ENCODE measurements at regions not wholly inside any gene's neighbourhood (a gene's known extent, or its start where the extent isn't known, plus 50 kb on each side); places are given as distances from the start of the nearest gene placed in this dataset.

DNA sequence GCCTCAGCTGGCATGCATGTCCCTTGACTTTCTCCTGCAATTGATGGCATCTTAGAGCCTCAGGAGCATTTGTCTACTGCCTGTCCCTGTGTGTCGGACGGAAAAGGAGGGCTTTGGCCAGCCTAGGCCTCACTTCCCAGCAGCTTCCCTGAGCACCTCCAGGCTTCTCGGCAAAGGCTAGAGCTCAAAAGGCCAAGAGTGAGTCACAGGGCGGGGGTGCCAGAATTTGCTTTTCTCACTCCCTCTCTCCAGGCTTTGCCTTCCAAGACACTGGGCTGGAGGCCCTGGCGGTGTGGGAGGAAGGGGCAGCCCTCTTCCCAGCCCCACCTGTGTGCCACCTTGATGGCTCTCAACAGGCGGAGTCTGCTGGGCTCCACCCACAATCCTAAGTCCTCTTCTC is 107.3 kb upstream of the MAF start:
- H3K27me3 Mint-ChIP-seq (ENCODE audit: low read depth), result no peaks in the 10 kb centered on the region
- H3K27ac Mint-ChIP-seq, result no peak overlapping the region
- TF ChIP-seq CTCF (IDR thresholded peaks at IDR 0.05; ENCODE audit: unreplicated experiment in 3 of 3), result no peak
- no peaks in the 10 kb centered on the region for H3K36me3 Mint-ChIP-seq (ENCODE audit: low read depth)
- no peak overlapping the region for H3K4me3 Mint-ChIP-seq
- H3K9me3 Mint-ChIP-seq, result peaks cover 2% of the 10 kb centered on the region
- no peaks in the 10 kb centered on the region for H3K4me1 Mint-ChIP-seq

- Mint-ChIP-seq H3K27me3 (ENCODE audit: low read depth) (no peaks in the 10 kb centered on the region), H3K27ac (no peak overlapping the region), H3K4me3 (no peak overlapping the region), H3K4me1 (no peaks in the 10 kb centered on the region), H3K9me3 (peaks cover 3% of the 10 kb centered on the region), H3K36me3 (ENCODE audit: low read depth) (no peaks in the 10 kb centered on the region)
- TF ChIP-seq CTCF (IDR thresholded peaks at IDR 0.05; ENCODE audit: unreplicated experiment in 3 of 3), result no peak
Measured at GRCh38 chr16:79703066-79703465, 102.5 kb upstream of the MAF start.

- peaks cover 4% of the 10 kb centered on the region for H3K27me3 Mint-ChIP-seq (ENCODE audit: low read depth)
Measured at GRCh38 chr16:79698341-79698753, 97.8 kb upstream of the MAF start.

GRCh38 chr16:79697562-79698112 is 97.1 kb upstream of the MAF start:
- Mint-ChIP-seq H3K27me3 (ENCODE audit: low read depth) (peaks cover 4% of the 10 kb centered on the region), H3K27ac (peak overlapping the region in 2 of 3 experiments; percentile 29 to 43), H3K9me3 (peaks cover 15% of the 10 kb centered on the region), H3K4me3 (no peak overlapping the region), H3K36me3 (ENCODE audit: low read depth) (no peaks in the 10 kb centered on the region), H3K4me1 (no peaks in the 10 kb centered on the region)
- no peak for TF ChIP-seq CTCF (IDR thresholded peaks at IDR 0.05; ENCODE audit: unreplicated experiment in 3 of 3)

More at GRCh38 chr16:79698341-79698753, 97.8 kb upstream of the MAF start:
- Mint-ChIP-seq H3K4me1 (no peaks in the 10 kb centered on the region), H3K4me3 (no peak overlapping the region), H3K27ac (peak overlapping the region; percentile 24 to 43 (median 29)), H3K9me3 (peaks cover 18% of the 10 kb centered on the region), H3K36me3 (ENCODE audit: low read depth) (no peaks in the 10 kb centered on the region)
- no peak for TF ChIP-seq CTCF (IDR thresholded peaks at IDR 0.05; ENCODE audit: unreplicated experiment in 3 of 3)

DNA sequence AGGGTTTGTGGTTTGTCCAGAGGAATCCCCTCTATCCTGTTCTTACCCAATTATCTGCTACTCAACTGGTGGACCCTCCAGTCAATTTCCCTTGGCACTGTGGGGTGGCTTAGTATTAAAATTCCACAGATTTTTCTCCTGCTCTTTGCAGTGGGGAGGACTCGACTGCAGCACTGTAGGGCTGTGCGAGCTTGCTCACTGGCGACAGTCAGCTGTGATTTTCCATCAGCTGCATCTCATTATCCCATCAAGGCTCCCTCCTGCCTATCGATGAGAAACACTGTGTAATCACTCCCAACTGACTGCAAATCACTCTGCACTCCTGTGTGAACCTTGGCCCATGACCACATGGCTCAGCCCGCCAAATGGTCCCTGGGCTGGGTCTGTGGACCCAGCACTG is 90.5 kb upstream of the MAF start:
- Mint-ChIP-seq H3K36me3 (ENCODE audit: low read depth) (no peaks in the 10 kb centered on the region), H3K27ac (peak overlapping the region in 1 of 3 experiments; percentile 43), H3K4me1 (peaks cover 6% of the 10 kb centered on the region), H3K4me3 (no peak overlapping the region), H3K27me3 (ENCODE audit: low read depth) (peaks cover 4% of the 10 kb centered on the region), H3K9me3 (peaks cover 17% of the 10 kb centered on the region)
- no peak for TF ChIP-seq CTCF (IDR thresholded peaks at IDR 0.05; ENCODE audit: unreplicated experiment in 3 of 3)

- Mint-ChIP-seq H3K27me3 (ENCODE audit: low read depth) (peaks cover 3% of the 10 kb centered on the region), H3K27ac (no peak overlapping the region), H3K4me1 (peaks cover 6% of the 10 kb centered on the region), H3K9me3 (peaks cover 17% of the 10 kb centered on the region), H3K4me3 (no peak overlapping the region), H3K36me3 (ENCODE audit: low read depth) (no peaks in the 10 kb centered on the region)
- no peak for TF ChIP-seq CTCF (IDR thresholded peaks at IDR 0.05; ENCODE audit: unreplicated experiment in 3 of 3)
Measured at GRCh38 chr16:79690159-79690558, 89.6 kb upstream of the MAF start.

All from nephron (organoid).